ENCODE measurements at regions not wholly inside any gene's neighbourhood (a gene's known extent, or its start where the extent isn't known, plus 50 kb on each side); places are given as distances from the start of the nearest gene placed in this dataset.
"Not testable (repeated sequence)": the region's sequence is repeated elsewhere in the genome, so short reads cannot be mapped to it uniquely, and the experiment has no call there.

- TF ChIP-seq REST (IDR thresholded peaks at IDR 0.05; ENCODE audit: borderline replicate concordance) (no peak), TAF1 (IDR thresholded peaks at IDR 0.05; ENCODE audit: low read depth) (no peak), EP300 (conservative IDR thresholded peaks at IDR 0.05; ENCODE audit: poor library complexity, severe bottlenecking) (no peak), POLR2AphosphoS5 (IDR thresholded peaks at IDR 0.05) (no peak)
- Histone ChIP-seq H3K27ac (ENCODE audit: low read length) (no peak overlapping the region), H3K4me3 (ENCODE audit: low read length) (no peak overlapping the region), H3K9me3 (ENCODE audit: low read length) (no peaks in the 10 kb centered on the region), H4K20me1 (ENCODE audit: insufficient read depth) (no peaks in the 10 kb centered on the region), H3K27me3 (ENCODE audit: insufficient read depth, low read depth, low read length) (no peaks in the 10 kb centered on the region), H3K36me3 (ENCODE audit: insufficient read depth, low read length) (no peaks in the 10 kb centered on the region), H3F3A (ENCODE audit: insufficient read depth, low read length, poor library complexity, severe bottlenecking) (no peaks in the 10 kb centered on the region), H3K79me2 (replicated peaks; ENCODE audit: insufficient read depth, low read length) (no peaks in the 10 kb centered on the region), H3K9me2 (ENCODE audit: insufficient read depth, low read length) (no peaks in the 10 kb centered on the region), H3K4me2 (ENCODE audit: low read length) (no peak overlapping the region), H2AFZ (ENCODE audit: low read depth, low read length) (no peak overlapping the region), H3K9ac (ENCODE audit: low read length) (no peak overlapping the region)
Measured at GRCh38 chr2:37802899-37803379, 122.1 kb upstream of the RMDN2 start.

- H3K79me2 ChIP-seq (replicated peaks; ENCODE audit: insufficient read depth, low read length); H3K9ac ChIP-seq (ENCODE audit: low read length); H3K27ac ChIP-seq (ENCODE audit: low read length); H3K4me3 ChIP-seq (ENCODE audit: low read length); H2AFZ ChIP-seq (ENCODE audit: low read depth, low read length); H3K9me3 ChIP-seq (ENCODE audit: low read length); H4K20me1 ChIP-seq (ENCODE audit: insufficient read depth); H3K9me2 ChIP-seq (ENCODE audit: insufficient read depth, low read length); H3K27me3 ChIP-seq (ENCODE audit: insufficient read depth, low read depth, low read length); H3K36me3 ChIP-seq (ENCODE audit: insufficient read depth, low read length); H3K4me2 ChIP-seq (ENCODE audit: low read length); H3F3A ChIP-seq (ENCODE audit: insufficient read depth, low read length, poor library complexity, severe bottlenecking): not testable (repeated sequence)
Measured at GRCh38 chr2:37806004-37806403, 119.1 kb upstream of the RMDN2 start.

GRCh38 chr2:37809525-37809924 lies 115.6 kb upstream of the RMDN2 start:
- Histone ChIP-seq H2AFZ (ENCODE audit: low read depth, low read length) (no peak overlapping the region), H3K9me2 (ENCODE audit: insufficient read depth, low read length) (no peaks in the 10 kb centered on the region)

More at GRCh38 chr2:37809525-37809924, 115.6 kb upstream of the RMDN2 start:
- Histone ChIP-seq H3K4me3 (ENCODE audit: low read length) (no peak overlapping the region), H3K36me3 (ENCODE audit: insufficient read depth, low read length) (no peaks in the 10 kb centered on the region), H3K79me2 (replicated peaks; ENCODE audit: insufficient read depth, low read length) (no peaks in the 10 kb centered on the region), H3K27ac (ENCODE audit: low read length) (no peak overlapping the region), H3K9me3 (ENCODE audit: low read length) (no peaks in the 10 kb centered on the region), H4K20me1 (ENCODE audit: insufficient read depth) (no peaks in the 10 kb centered on the region), H3K9ac (ENCODE audit: low read length) (no peak overlapping the region), H3F3A (ENCODE audit: insufficient read depth, low read length, poor library complexity, severe bottlenecking) (no peaks in the 10 kb centered on the region), H3K27me3 (ENCODE audit: insufficient read depth, low read depth, low read length) (no peaks in the 10 kb centered on the region), H3K4me2 (ENCODE audit: low read length) (no peak overlapping the region)
- TF ChIP-seq TAF1 (IDR thresholded peaks at IDR 0.05; ENCODE audit: low read depth) (no peak), EP300 (conservative IDR thresholded peaks at IDR 0.05; ENCODE audit: poor library complexity, severe bottlenecking) (no peak), EZH2 (IDR thresholded peaks at IDR 0.05; ENCODE audit: borderline replicate concordance, insufficient read depth, low read length, poor library complexity, severe bottlenecking) (no peak), SMC3 (conservative IDR thresholded peaks at IDR 0.05; ENCODE audit: poor library complexity) (no peak), POLR2AphosphoS5 (IDR thresholded peaks at IDR 0.05) (no peak), REST (IDR thresholded peaks at IDR 0.05; ENCODE audit: borderline replicate concordance) (no peak), MXI1 (conservative IDR thresholded peaks at IDR 0.05; ENCODE audit: poor library complexity, severe bottlenecking) (no peak), RAD21 (conservative IDR thresholded peaks at IDR 0.05) (no peak), CTCF (IDR thresholded peaks at IDR 0.05; ENCODE audit: poor library complexity, severe bottlenecking) (no peak)

Measured in neural cell (in vitro differentiated cells).